ENCODE measurements at regions not wholly inside any gene's neighbourhood (a gene's known extent, or its start where the extent isn't known, plus 50 kb on each side); places are given as distances from the start of the nearest gene placed in this dataset.

DNA sequence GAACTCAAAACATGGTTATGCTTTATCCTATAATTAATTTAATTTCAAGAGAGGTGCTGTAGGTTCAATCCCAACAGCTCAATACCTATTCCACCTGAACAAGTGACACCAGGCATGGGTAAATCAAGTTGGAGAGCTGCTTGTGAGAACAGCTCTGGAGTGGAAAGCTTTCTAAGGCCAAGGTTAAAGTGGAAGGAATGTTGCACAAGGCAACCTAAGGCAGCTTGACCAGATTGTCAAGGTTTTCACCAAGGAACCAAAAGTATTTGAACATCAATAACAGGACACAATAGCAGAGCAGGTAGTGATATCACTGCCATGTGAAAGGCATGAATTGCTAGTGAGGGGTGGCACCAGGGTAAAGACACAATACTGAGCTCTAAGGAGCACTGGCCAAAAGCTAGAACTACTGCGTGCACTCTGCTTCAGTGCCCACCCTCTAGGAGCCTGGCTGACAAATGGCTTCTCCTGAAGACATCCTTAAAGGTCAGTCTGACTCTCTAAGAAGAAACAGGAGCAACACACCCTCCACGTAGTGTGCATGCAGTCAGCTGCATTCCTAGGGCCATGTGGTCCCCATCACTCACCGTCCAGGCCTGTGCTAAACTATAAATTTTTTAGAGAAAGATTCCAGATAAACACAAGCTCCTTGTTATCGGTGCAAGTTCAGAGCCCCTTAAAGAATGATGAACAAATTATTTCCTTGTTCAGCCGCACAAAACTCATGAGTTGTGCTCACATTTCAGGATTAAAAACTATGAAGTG lies 677.7 kb upstream of the KLF4 start:
- ATAC-seq: no peak
- H3K9me3 ChIP-seq: no peaks in the 10 kb centered on the region
- TF ChIP-seq, protein P1, sequence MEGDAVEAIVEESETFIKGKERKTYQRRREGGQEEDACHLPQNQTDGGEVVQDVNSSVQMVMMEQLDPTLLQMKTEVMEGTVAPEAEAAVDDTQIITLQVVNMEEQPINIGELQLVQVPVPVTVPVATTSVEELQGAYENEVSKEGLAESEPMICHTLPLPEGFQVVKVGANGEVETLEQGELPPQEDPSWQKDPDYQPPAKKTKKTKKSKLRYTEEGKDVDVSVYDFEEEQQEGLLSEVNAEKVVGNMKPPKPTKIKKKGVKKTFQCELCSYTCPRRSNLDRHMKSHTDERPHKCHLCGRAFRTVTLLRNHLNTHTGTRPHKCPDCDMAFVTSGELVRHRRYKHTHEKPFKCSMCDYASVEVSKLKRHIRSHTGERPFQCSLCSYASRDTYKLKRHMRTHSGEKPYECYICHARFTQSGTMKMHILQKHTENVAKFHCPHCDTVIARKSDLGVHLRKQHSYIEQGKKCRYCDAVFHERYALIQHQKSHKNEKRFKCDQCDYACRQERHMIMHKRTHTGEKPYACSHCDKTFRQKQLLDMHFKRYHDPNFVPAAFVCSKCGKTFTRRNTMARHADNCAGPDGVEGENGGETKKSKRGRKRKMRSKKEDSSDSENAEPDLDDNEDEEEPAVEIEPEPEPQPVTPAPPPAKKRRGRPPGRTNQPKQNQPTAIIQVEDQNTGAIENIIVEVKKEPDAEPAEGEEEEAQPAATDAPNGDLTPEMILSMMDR (IDR thresholded peaks at IDR 0.05): no peak
- no peaks in the 10 kb centered on the region for H3K36me3 ChIP-seq
- no peaks in the 10 kb centered on the region for H3K27me3 ChIP-seq (ENCODE audit: low read depth)
- intact Hi-C loops (cut with DNase I): no loop called here
- H3K27ac ChIP-seq: no peak overlapping the region
- H3K4me3 ChIP-seq: no peak overlapping the region
- no peak for DNase-seq
- H3K4me1 ChIP-seq: no peaks in the 10 kb centered on the region

DNA sequence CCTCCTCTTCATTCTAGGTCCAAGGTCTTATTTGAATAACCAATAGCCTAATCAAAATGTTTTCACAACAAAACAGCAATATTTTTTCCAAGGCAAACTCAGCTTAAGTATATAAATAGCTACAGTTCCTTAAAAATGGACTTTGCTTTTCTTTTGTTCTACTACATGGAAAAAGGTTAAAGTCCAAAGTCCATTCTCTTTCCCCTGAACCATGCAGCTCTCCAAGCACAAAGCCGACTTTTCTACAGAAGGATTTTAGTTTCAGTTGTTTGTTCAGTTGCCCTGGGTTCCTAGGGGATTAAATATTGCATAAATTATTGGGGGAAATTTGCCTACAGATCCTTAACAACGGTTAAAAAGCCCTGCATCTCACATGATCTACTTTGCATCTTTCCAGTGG lies 677.0 kb upstream of the KLF4 start:
- Histone ChIP-seq H3K27me3 (ENCODE audit: low read depth) (no peaks in the 10 kb centered on the region), H3K4me3 (no peak overlapping the region), H3K9me3 (no peaks in the 10 kb centered on the region), H3K36me3 (no peaks in the 10 kb centered on the region), H3K27ac (no peak overlapping the region), H3K4me1 (no peaks in the 10 kb centered on the region)
- no peak for DNase-seq
- TF ChIP-seq, protein P1 (IDR thresholded peaks at IDR 0.05): no peak
- intact Hi-C loops (cut with DNase I): no loop called here
- no peak for ATAC-seq

DNA sequence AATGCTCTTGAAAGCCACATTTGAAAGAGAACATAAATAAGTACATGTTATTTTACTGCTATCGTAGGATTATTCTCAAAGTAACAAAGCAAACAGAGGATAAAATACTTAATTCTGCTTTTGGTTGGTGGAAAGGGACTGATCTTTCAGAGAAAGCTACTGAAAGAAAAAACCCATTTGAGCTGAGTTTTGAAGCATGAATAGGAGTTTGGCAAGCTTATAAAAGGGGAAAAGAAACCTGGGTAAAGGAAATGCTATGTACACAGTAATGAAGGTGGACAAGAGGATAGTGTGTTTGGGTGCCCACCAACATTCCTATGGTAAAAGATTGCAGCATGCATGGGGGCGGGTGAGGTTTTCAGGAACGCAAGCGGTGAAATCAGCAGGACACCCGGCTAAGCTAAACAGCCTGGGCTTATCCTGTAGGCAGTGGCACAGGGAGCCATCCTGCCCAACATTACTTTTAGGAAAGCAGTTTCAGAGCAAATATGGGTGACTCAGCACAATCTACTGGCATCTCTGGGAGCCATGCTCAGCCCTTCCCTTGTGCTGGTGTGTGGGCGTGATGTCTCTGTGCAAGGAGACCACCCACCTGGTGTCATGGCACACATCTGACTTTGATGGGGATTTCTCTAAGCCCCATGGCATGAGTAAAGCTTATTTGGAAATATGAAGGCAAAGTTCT lies 673.9 kb upstream of the KLF4 start:
- DNase-seq: no peak
- no peak for ATAC-seq
- no peak overlapping the region for H3K27ac ChIP-seq
- no peaks in the 10 kb centered on the region for H3K9me3 ChIP-seq
- no peaks in the 10 kb centered on the region for H3K36me3 ChIP-seq
- H3K4me3 ChIP-seq: no peak overlapping the region
- TF ChIP-seq, protein P1 (IDR thresholded peaks at IDR 0.05): no peak
- H3K27me3 ChIP-seq (ENCODE audit: low read depth): no peaks in the 10 kb centered on the region
- no peaks in the 10 kb centered on the region for H3K4me1 ChIP-seq
- intact Hi-C loops (cut with DNase I): no loop called here

GRCh38 chr9:108162664-108163063 lies 673.1 kb upstream of the KLF4 start:
- Histone ChIP-seq H3K27me3 (ENCODE audit: low read depth) (no peaks in the 10 kb centered on the region), H3K4me3 (no peak overlapping the region), H3K27ac (no peak overlapping the region), H3K4me1 (no peaks in the 10 kb centered on the region), H3K36me3 (no peaks in the 10 kb centered on the region), H3K9me3 (no peaks in the 10 kb centered on the region)
- no peak for DNase-seq
- intact Hi-C loops (cut with DNase I): no loop called here
- ATAC-seq: no peak
- TF ChIP-seq, protein P1 (IDR thresholded peaks at IDR 0.05): no peak

DNA sequence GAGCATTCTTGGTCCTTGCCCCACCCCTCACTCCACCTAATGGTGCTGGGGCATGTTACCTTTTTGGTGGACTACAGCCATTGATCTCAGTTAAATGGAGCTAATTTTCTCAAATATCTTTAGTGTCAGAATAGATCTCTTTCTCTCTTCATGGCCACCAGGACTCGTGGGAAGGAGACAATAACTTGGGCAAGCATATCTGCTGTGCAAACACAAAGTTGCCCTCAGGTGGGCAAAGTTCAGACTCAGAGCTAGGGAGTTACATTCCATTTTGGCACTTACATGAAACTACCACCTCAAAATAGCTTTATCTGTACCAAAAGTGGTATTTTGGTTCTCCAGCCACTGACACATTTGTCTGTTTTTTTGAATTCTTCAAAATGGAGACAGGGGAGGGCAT lies 671.9 kb upstream of the KLF4 start:
- H3K4me3 ChIP-seq: no peak overlapping the region
- no peak for DNase-seq
- TF ChIP-seq, protein P1 (IDR thresholded peaks at IDR 0.05): no peak
- no peaks in the 10 kb centered on the region for H3K36me3 ChIP-seq
- no peaks in the 10 kb centered on the region for H3K9me3 ChIP-seq
- no peak for ATAC-seq
- H3K27ac ChIP-seq: no peak overlapping the region
- H3K27me3 ChIP-seq (ENCODE audit: low read depth): no peaks in the 10 kb centered on the region
- intact Hi-C loops (cut with DNase I): no loop called here
- H3K4me1 ChIP-seq: no peaks in the 10 kb centered on the region

Data from lower lobe of right lung (tissue), 2 donors.